ENCODE measurements at regions not wholly inside any gene's neighbourhood (a gene's known extent, or its start where the extent isn't known, plus 50 kb on each side); places are given as distances from the start of the nearest gene placed in this dataset.

DNA sequence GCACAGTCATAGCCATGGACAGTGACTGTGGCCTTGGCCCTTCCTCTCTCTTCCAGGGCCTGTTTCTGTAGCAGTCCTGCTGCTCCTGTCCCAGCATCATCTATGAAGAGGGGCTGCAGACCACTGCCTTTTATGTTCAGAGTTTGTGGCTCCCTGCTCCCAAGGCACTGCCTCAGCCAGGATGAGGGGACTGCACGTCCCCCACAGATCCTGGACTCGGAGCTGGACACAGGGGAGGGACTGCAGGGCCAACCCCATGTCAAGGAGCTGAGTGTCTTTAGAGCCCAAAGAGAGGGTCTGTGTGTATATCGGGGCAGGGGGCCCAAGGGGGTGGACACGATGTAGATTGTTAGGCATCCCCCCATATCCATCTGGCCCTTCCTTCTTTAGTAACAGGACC is 60.6 kb upstream of the DIO3 start:
- TF ChIP-seq POLR2A (IDR thresholded peaks at IDR 0.05) (no peak), POLR2AphosphoS5 (IDR thresholded peaks at IDR 0.05) (no peak)

Data from prostate gland (tissue), 1 donor.